Cortex of kidney (tissue), 1 donor: ENCODE measurements at regions not wholly inside any gene's neighbourhood (a gene's known extent, or its start where the extent isn't known, plus 50 kb on each side); places are given as distances from the start of the nearest gene placed in this dataset.
"Not testable (repeated sequence)": the region's sequence is repeated elsewhere in the genome, so short reads cannot be mapped to it uniquely, and the experiment has no call there.

ENCODE experiments used
- DNase-seq: peaks from one replicate; lab custom pipeline; 2025; lab: John Stamatoyannopoulos, UW

DNA sequence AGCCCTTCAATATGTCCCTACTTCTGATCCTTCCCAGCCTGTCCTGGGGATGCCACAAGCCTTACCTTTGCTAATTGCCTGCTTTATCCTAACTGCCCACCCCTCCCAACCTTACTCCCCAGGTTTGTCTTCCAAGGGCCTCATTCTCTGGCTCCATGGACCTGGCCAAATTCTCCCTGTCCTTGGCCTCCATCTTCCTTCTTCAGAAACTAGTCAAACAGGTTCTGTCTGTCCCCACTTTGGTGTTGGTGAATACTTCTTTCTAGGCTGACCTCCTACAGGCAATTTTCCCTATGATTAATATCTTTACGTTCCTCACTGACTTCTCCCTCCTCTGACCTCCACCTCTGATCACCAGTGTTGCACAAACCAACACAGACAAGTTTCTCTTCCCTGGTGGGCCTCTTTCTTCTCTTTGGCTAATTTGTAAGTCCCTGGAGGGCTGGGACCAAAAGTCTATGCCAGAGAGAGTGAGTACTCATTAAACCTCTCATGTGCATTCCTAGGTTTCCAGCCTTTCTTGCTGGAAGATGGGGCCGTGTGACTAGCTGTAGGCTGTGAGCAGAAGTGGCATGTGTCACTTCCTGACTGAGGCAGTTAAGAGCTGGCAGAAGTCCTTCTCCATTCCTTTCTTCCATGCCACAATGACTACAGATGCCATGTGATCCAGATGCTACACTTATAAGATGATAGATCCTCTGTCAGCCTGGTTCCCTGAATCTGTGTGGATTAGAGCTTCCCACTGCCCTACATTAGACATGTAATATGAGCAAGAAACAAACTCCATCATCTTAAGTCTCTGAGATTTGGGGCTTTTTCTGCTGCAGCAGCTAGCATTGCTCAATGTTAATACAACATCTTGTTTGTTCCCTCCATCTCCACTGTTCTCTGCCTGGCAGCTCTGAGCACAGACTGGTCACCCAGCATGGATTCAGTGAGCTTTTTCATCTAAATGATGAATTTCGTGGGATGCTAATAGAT, 382.7 kb downstream of the RPS24 start:
- no peak for DNase-seq

DNA sequence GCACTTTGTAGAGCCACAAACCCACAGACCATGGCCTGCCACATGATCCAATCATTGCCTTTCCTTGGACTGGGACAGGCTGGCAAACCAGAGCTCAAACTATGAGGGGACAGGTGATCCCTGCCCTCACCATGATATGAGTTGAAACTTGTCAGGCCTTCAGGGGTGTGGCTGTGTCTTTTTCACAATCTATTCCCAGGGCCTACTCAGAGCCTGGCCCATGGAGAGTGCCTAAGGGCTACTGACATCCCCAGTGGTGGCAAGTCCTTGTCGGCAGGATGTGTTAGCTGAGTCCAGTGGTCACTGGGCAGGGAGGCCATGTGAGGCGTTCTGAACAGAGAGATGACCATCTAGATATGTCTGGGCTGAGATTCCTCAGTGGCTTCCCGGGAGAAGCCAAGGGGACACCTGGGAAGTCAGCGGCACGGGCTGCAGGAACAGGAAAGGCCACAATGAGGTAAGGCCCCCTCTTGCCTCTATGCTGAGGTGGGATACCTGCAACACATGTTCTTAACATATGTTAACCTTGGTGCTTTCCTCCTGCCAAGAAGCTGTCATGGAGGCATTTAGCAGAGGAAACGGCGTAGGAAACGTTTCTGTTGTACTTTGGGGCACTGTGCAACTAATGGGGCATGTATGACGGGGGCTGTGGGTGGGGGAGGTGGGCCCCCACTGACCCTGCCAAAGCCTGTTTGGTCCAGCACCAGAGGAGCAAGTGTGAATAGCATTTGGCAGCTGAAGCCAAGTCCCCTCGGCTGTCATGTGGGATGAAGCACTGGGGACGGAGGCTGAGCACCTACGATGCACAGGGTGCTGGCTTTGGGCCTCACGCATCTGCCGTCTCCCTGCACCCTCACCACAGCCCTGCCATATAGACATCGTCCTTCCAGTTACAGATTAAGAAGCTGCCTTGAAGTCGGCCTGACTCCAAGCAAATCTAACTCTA, 384.0 kb downstream of the RPS24 start:
- DNase-seq = no peak

DNA sequence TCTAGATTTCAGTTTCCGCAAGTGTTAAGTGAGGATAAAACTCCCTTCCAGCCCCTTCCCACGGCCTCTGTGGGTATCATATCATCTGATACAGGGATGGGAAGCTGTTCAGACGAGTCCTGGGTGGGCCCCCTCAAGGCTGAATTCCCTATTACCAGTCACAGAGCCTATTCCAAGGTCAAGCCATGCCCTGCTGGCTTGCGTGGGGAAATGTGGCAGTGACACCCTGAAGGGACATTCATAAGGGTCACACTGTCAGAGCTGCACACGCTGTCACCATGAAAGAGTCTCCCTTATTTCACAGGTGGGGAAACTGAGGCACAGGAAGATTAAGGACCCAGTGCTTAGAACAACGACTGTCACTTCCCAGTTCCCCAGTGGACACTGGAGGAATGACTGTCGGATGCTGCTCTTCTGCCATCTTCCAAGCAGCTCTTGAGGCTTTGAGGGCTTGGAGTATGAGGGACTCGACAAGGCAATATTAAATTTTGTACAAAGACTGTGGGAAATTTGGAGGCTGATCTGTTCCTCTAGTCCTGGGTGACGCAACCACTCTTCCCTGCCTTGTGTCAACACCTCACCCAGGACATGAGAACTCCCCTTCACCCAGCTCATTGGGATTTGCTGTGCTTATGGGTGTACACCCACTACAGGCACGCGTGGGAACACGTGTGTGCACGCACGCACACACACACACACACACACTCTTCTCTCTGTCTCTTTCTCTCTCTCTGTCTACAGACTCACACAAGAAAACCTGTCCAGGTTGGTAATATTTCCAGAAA, 386.0 kb downstream of the RPS24 start:
- no peak for DNase-seq

DNA sequence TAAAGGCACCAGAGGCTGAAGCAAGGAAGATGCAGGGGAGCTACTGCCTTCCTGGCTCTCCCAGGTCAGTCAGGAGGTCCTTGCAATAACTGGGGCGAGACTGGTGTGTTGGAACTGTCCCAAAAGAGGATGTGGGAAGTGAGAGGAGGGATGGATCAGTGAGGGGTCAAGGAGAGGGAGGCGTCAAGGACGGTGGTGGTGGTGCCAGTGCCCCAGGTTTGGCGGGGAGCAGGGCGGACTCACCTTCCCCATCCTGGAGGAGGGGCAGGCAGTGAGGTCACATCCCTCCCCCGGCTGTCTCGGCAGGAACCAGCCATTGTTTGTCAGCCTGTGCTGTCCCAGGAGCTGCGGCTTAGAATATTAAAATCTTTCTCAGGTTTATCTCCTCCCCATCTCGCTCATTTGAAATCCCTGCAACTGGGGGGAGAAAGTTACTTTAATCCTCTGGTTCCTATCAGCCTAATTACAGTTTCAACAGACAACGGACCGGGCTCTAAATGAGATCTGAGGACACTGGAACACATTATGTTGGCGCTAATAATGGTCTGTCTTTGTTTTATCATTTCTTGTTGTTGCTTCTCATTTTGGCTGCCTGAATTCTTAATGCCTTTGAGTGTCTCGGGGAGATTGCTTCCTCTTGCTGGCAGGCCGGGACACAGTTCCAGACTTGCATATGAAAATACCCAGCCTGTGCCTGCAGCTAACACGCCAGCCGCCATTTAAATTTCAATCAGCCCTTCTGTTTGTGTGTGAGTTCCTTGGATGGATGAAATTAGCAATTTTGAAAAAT, 387.5 kb downstream of the RPS24 start:
- DNase-seq = no peak

DNA sequence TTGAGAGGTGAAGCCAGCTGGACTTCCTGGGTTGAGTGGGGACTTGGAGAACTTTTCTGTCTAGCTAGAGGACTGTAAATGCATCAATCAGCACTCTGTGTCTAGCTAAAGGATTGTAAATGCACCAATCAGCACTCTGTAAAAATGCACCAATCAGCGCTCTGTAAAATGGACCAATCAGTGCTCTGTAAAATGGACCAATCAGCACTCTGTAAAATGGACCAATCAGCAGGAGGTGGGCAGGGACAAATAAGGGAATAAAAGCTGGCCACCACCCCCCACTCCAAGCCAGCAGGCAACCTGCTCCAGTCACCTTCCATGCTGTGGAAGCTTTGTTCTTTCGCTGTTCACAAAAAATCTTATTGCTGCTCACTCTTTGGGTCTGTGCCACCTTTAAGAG, 390.4 kb downstream of the RPS24 start:
- DNase-seq = not testable (repeated sequence)

DNA sequence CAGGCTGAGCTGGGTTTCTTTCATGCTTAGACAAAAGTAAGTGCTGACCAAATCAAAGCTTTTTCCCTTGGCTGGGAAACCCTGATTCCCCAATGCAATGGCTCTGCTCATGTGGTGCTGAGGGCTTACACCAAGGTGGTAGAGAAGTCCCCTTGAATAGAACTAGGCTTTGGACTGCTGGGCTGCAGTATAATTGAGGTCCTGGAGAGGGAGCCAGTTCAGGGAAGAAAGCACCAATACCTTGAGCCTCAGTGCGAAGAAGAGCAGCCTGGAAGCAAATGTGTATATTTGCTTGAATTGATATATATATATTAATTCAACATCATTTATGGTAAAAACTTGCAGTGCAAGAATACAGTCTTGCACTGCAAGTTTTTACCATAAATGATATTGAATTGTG, 391.1 kb downstream of the RPS24 start:
- DNase-seq = no peak

DNA sequence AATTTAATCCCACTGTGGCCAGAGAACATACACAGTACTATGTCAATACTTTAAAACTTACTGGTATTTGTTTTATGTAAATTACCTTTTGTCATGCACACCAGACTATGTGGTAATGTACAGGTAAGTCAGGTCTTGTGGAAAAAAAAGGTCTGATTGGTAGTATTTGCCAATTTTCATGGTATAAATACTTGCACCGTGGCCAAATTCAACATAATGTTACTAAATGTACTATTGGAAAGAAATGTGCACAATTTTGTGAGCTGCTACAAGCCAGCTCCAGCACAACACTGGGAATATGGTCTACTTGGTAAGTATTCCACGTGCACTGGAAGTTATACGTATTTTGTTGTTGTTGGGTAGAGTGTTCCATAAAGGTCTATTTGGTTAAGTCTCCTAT, 392.5 kb downstream of the RPS24 start:
- no peak for DNase-seq

DNA sequence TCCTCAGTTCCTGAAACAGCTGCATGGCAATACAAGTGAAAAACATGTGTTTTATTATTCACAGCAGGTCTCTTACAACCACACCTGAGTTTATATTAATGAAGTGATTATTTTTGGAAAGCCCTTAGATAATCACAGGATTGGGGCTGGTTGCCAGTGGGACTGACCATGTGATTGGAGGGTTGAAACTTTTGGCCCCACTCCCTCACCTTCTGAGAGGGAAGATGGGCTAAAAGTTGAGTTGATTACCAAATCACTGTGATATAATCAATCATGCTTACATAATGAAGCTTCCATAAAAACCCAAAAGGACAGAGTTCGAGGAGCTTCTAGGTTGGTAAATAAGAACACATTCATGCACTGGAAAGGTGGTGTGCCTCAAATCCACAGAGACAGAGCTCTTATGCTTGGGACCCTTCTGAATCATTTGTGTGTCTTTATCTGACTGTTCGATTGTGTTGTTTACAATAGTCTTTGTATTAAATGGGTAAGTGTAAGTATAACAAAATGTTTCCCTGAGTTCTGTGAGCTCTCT, 393.9 kb downstream of the RPS24 start:
- no peak for DNase-seq

DNA sequence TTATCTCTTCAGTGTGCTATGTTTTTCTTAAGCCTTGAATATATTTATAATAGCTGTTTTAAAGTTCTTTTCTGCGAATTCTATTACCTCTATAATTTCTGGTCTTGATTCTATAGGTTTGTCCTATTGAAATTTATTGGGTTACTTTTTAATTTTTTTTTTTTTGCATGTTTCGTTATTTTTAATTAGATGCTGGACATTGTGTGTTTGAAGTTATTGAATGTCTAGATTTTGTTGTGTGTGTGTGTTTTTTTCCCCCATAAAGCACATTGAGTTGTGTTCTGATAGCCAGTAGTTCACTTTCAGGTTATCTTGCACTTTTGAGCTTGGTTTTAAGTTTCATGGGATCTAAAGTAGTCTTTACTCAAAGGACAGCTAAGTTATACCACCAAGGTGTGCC, 394.9 kb downstream of the RPS24 start:
- DNase-seq = no peak

DNA sequence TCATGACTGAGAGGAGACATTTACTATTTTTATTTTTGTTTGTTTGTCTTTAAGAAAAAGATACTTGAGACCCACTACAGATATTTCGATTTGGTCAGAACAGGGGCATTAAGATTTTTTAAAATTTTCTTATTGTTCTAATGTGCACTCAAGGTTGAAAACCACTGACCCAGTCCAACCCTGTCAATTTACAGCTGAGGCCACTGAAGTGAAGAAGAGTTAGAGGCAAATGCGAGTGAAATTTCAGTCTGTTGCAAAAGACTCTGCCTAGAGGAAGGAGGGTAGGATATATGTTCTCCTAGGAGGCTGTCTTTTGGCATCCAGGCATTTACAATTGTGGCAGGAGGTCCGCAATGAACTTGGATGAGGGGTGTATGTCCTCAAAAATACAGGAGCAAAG, 396.3 kb downstream of the RPS24 start:
- DNase-seq = no peak

DNA sequence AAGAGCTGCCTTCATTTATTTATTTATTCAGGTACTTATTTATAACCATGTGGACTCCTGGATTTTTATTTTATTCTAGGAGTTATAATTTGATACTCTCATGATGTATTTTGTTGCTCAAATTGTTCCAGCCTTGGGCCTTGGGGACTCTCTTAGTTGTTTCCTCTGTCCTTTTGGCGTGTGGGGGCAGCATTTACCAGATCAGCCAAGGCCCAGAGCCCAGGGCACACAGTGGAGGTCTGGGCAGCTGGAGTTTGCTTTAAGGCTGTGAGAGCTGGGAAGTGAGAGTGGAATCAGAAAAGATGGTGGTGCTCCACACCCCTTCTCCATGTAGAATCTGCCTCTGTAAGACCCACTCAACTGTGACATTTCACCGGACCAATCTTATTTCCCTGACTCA, 398.9 kb downstream of the RPS24 start:
- no peak for DNase-seq

DNA sequence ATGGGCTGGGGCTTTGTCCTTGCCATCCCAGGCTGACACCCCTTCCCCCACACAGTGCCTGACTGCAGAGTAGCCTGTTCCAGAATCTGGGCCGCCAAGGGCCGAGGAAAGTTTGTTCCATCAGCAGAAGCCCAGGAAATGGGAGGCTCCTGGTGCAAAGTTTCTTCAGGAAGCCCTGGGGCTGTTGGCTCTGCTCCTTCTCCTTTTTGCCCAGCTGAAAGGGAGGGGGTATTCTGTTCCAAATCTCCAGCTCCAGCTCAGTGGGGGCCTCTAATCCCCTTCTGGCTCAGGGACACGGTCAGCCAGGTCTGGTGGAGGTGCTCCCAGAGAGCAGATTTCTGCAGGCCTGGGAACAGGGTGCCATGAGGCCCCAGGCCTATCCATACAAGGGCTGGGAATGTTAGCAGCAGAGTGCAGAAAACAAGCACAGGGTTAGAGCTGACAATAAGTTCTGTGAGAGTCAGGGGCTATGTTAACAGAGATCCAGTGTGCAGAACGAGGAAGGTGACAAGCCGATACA, 399.5 kb downstream of the RPS24 start:
- no peak for DNase-seq

DNA sequence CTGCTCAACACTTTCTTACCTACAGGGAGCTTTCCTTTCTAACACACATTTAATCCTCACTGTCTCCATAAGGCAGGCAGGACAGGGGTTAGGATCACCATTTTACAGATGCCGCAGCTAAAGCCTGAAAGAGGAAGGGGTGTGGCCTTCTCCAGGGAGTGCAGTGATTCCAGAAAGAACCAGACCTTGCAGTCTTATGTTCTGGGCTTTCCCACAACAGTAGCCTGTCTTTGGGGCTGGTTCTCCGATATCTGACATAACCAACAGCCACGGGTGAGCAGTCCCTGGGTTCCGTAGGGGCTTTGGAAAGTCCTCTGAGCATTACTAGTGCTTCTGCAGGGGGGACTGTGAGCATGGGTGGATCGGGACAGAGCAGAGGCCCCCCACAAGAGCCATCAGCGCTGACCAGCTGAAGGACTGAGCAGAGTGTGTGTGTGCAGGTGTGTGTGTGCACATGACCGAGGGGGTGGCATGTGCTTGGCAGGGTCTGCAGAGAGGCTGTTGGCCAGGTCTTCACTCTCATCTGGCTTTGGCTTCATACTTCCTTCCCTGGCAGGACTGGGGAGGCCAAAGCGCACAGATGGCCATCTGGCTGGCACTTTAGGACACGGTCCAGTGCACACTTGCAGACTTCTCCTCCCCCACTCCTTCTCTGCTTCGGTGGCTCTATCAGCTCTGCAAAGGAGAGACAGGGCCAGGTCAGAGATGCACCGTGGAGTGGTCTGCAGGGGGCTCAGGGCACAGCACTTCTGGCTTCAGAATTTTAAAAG, 400.3 kb downstream of the RPS24 start:
- no peak for DNase-seq

DNA sequence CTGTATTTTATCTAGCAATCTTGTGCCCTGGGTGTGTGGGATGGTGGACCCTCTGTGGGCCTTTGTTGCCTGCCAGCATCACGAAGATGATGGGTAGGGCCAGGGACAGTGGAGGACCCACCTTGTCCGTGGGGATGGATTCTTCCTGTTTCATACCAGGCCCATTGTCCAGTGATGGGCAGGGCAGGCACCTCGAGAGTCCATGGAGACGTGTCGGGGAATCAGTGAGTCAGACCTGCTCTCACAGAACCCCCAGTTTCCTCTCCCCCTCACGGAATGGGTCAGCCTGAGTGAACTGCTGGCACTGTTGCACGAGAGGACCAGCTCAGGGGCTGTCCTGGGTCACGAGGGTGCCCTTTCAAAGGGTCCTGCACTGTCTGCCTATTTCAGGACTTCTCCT, 401.2 kb downstream of the RPS24 start:
- DNase-seq = no peak

DNA sequence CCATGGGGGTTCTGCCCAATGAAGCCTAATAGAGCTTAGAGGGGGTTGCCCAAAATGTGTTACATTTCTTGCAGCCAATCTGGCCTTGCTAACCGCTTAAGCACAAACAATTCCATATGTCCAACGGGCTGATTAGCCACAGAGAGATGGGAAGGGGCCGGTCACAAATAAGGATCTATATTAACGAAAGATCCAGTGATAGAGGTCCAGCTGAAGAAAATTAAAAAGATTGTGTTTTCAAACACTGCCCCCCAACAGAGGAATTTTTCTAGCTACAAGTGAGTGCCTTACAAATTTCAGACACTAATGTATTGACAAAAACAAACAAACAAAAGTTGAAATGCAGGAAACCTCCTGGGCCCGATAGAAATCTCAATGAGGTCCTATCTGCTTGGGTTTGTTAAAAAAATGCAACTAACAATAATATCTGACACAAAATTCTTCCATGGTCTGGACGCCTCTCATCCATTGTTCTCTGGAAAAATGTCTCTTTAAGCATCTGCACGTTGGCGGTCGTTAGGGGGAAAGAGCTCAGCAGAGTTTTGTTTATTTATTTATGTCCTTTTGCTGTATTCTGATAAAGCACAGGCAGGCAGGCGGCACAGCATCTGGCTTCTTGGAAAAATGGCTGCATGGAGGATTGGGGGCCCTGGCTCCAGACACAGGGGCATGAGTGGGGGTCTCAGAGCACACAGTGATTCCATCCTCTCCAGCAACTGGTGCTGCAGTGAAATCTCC, 402.0 kb downstream of the RPS24 start:
- DNase-seq = no peak

DNA sequence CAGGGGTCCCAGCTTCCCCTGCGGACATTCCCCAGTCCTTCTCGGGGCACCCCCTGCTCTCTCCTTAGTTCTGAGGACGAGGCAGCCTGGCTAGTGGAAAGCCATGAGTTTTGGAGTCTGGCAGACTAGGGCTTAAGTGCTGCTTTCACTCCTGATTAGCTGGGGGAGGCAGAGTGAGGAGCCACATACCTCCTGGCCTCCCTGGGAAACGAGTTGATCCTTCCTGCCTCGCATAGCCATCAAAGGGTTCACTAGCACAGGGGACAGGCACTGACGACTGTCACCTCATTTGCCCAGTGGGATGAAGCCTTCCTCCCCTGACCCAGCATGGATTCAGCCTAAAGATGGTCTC, 402.5 kb downstream of the RPS24 start:
- no peak for DNase-seq

DNA sequence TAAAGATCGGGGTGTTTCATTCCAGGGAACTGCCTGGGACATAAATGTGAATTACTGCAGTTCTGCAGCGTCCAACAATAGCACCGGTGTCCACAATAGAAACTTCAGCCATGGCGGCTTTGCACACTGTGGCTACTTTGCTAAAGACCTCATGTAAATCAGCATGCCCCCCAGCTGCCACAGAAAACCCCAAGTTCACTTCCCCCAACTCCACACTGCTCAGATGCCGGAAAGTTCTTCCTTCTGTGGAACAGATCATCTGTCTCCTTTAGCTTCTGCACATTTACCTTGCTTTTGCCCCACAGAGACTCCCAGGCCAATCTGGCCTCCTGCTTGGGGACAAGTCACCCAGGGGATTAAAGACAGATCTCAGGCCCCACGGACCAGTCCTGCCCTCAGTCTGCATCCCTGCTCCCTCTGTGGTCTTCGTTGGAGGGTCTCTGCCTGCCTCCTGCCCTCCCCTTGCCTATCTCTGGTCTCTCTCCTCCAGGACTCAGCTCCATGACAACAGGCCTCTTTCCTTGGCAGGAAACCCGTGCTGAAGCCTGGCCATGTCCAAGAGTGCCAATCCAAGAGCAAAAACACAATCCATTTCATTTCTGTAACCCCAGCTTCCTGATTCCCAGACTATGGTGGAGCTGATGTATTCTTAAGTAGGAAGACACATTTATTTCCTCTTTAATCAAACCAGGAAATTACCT, 403.2 kb downstream of the RPS24 start:
- DNase-seq = no peak

DNA sequence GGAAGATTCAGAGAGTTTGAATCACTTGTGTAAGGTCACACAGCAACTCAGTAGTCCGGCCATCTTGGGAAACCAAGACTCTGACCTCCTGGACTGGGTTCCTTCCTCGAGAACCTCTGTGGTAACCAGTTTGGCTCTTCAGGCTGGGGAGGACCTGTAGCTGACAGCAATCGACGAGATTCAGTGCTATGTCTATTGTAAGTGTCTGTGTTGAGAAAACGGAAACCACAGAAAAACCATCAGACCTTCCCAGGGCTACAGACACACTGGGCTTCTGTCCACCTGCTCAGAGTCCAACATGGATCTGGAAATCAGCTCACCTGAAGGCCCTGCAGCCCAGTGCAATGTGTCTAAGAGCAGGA, 403.7 kb downstream of the RPS24 start:
- no peak for DNase-seq
